ENCODE measurements at regions not wholly inside any gene's neighbourhood (a gene's known extent, or its start where the extent isn't known, plus 50 kb on each side); places are given as distances from the start of the nearest gene placed in this dataset.
"Not testable (repeated sequence)": the region's sequence is repeated elsewhere in the genome, so short reads cannot be mapped to it uniquely, and the experiment has no call there.

GRCh38 chr17:77038884-77039555 is 101.7 kb upstream of the SEC14L1 start:
- no peak for DNase-seq

- peak; percentile 44 for DNase-seq
Measured at GRCh38 chr17:77042476-77043231, 98.1 kb upstream of the SEC14L1 start.

GRCh38 chr17:77045441-77046041 is 95.2 kb upstream of the SEC14L1 start:
- no peak for DNase-seq

GRCh38 chr17:77049440-77049839 is 91.3 kb upstream of the SEC14L1 start:
- peak; percentile 77 for DNase-seq

- DNase-seq = not testable (repeated sequence)
Measured at GRCh38 chr17:77050901-77051300, 89.9 kb upstream of the SEC14L1 start.

- DNase-seq = peak; percentile 25
Measured at GRCh38 chr17:77054936-77055335, 85.8 kb upstream of the SEC14L1 start.

- DNase-seq = no peak
Measured at GRCh38 chr17:77055453-77055852, 85.3 kb upstream of the SEC14L1 start.

- no peak for DNase-seq
Measured at GRCh38 chr17:77058016-77058415, 82.8 kb upstream of the SEC14L1 start.

- no peak for DNase-seq
Measured at GRCh38 chr17:77061669-77062068, 79.1 kb upstream of the SEC14L1 start.

GRCh38 chr17:77064598-77064997 is 76.2 kb upstream of the SEC14L1 start:
- DNase-seq = no peak

GRCh38 chr17:77066165-77066564 is 74.6 kb upstream of the SEC14L1 start:
- no peak for DNase-seq

- not testable (repeated sequence) for DNase-seq
Measured at GRCh38 chr17:77066726-77067409, 73.9 kb upstream of the SEC14L1 start.

GRCh38 chr17:77068915-77069314 is 71.9 kb upstream of the SEC14L1 start:
- no peak for DNase-seq

GRCh38 chr17:77070888-77071279 is 69.9 kb upstream of the SEC14L1 start:
- no peak for DNase-seq

GRCh38 chr17:77071925-77072490 is 68.8 kb upstream of the SEC14L1 start:
- no peak for DNase-seq

GRCh38 chr17:77072670-77073069 is 68.1 kb upstream of the SEC14L1 start:
- DNase-seq = no peak

- no peak for DNase-seq
Measured at GRCh38 chr17:77074681-77075080, 66.1 kb upstream of the SEC14L1 start.

- peak; percentile 89 for DNase-seq
Measured at GRCh38 chr17:77076124-77076830, 64.5 kb upstream of the SEC14L1 start.

- DNase-seq = no peak
Measured at GRCh38 chr17:77083531-77083930, 57.2 kb upstream of the SEC14L1 start.

GRCh38 chr17:77085926-77086432 is 54.8 kb upstream of the SEC14L1 start:
- DNase-seq = peak; percentile 71

GRCh38 chr17:77086433-77087010 is 54.2 kb upstream of the SEC14L1 start:
- DNase-seq = peak; percentile 76
